Tibial nerve (tissue), 4 donors: ENCODE measurements at regions not wholly inside any gene's neighbourhood (a gene's known extent, or its start where the extent isn't known, plus 50 kb on each side); places are given as distances from the start of the nearest gene placed in this dataset.

Source experiments
- CTCF ChIP-seq, 5 experiments: fragments of 200-600 bp in 3 of 5; fragments of 450-650 bp in 2 of 5; sonication (generic) in 3 of 5; IDR thresholded peaks; one replicate each; pipeline ENCODE4 v1.5.1; 2016 to 2019; ENCODE audit warnings: antibody characterized with exemption in 5 of 5, mild to moderate bottlenecking in 3 of 5, moderate library complexity in 2 of 5
- EP300 ChIP-seq, 2 donors: sonication (generic); formaldehyde crosslinking; IDR thresholded peaks; one replicate each; pipeline ENCODE4 v1.6.1; 2017; ENCODE audit warnings: antibody characterized with exemption in 2 of 2, mild to moderate bottlenecking in 1 of 2
- POLR2A ChIP-seq, 2 donors: fragments of 450-650 bp; IDR thresholded peaks; one replicate each; pipeline ENCODE4 v1.6.1; 2017; ENCODE audit warnings: antibody characterized with exemption in 2 of 2, mild to moderate bottlenecking in 2 of 2, moderate library complexity in 2 of 2

GRCh38 chr15:60122691-60123090 is 118.6 kb downstream of the FOXB1 start:
- TF ChIP-seq CTCF (IDR thresholded peaks at IDR 0.05) (no peak), POLR2A (IDR thresholded peaks at IDR 0.05) (no peak), EP300 (IDR thresholded peaks at IDR 0.05) (no peak)
